ENCODE measurements at regions not wholly inside any gene's neighbourhood (a gene's known extent, or its start where the extent isn't known, plus 50 kb on each side); places are given as distances from the start of the nearest gene placed in this dataset.

- no peak for TF ChIP-seq CTCF (IDR thresholded peaks at IDR 0.05; ENCODE audit: low read depth, low read length, missing control alignments)
- no peak for DNase-seq (ENCODE audit: extremely low read depth, low read depth)
- no peak overlapping the region for H3K4me3 ChIP-seq (replicated peaks; ENCODE audit: low read depth, low read length)
Observed at GRCh38 chr4:117495802-117496201, 410.4 kb upstream of the TRAM1L1 start.

- DNase-seq (ENCODE audit: extremely low read depth, low read depth), result no peak
Observed at GRCh38 chr4:117512414-117512813, 427.0 kb upstream of the TRAM1L1 start.

GRCh38 chr4:117514391-117515175, 429.2 kb upstream of the TRAM1L1 start:
- no peak for TF ChIP-seq CTCF (IDR thresholded peaks at IDR 0.05; ENCODE audit: low read depth, low read length, missing control alignments)
- H3K4me3 ChIP-seq (replicated peaks; ENCODE audit: low read depth, low read length), result no peak overlapping the region

More at GRCh38 chr4:117512414-117512813, 427.0 kb upstream of the TRAM1L1 start:
- H3K4me3 ChIP-seq (replicated peaks; ENCODE audit: low read depth, low read length), result no peak overlapping the region
- TF ChIP-seq CTCF (IDR thresholded peaks at IDR 0.05; ENCODE audit: low read depth, low read length, missing control alignments), result no peak

GRCh38 chr4:117515921-117516320, 430.5 kb upstream of the TRAM1L1 start:
- no peak for DNase-seq (ENCODE audit: extremely low read depth, low read depth)
- H3K4me3 ChIP-seq (replicated peaks; ENCODE audit: low read depth, low read length), result no peak overlapping the region
- TF ChIP-seq CTCF (IDR thresholded peaks at IDR 0.05; ENCODE audit: low read depth, low read length, missing control alignments), result no peak

More at GRCh38 chr4:117514391-117515175, 429.2 kb upstream of the TRAM1L1 start:
- DNase-seq (ENCODE audit: extremely low read depth, low read depth), result no peak

- no peak overlapping the region for H3K4me3 ChIP-seq (replicated peaks; ENCODE audit: low read depth, low read length)
- DNase-seq (ENCODE audit: extremely low read depth, low read depth), result no peak
- no peak for TF ChIP-seq CTCF (IDR thresholded peaks at IDR 0.05; ENCODE audit: low read depth, low read length, missing control alignments)
Observed at GRCh38 chr4:117527601-117528000, 442.2 kb upstream of the TRAM1L1 start.

- DNase-seq (ENCODE audit: extremely low read depth, low read depth), result no peak
- H3K4me3 ChIP-seq (replicated peaks; ENCODE audit: low read depth, low read length), result no peak overlapping the region
- no peak for TF ChIP-seq CTCF (IDR thresholded peaks at IDR 0.05; ENCODE audit: low read depth, low read length, missing control alignments)
Observed at GRCh38 chr4:117529401-117529800, 444.0 kb upstream of the TRAM1L1 start.

Data from HFF-Myc (cell line).